PFSK-1 (cell line): ENCODE measurements at regions not wholly inside any gene's neighbourhood (a gene's known extent, or its start where the extent isn't known, plus 50 kb on each side); places are given as distances from the start of the nearest gene placed in this dataset.

Source experiments
- FOXP2 ChIP-seq: optimal IDR thresholded peaks from 2 replicates; pipeline ENCODE3; 2011; ENCODE audit warnings: borderline replicate concordance, control low read depth, inconsistent platforms; ENCODE audit not compliant: insufficient read depth; ENCODE audit errors: extremely low read length, extremely low read depth
- POLR2AphosphoS5 ChIP-seq: IDR thresholded peaks from 2 replicates; pipeline ENCODE4 v1.6.1; 2012; ENCODE audit warnings: low read depth, mild to moderate bottlenecking, control low read depth, low read length, moderate library complexity
- SIN3A ChIP-seq: IDR thresholded peaks from 2 replicates; pipeline ENCODE4 v1.6.1; 2012; ENCODE audit warnings: mild to moderate bottlenecking, low read length, moderate library complexity, borderline replicate concordance; ENCODE audit not compliant: insufficient read depth
- TAF1 ChIP-seq: IDR thresholded peaks from 2 replicates; pipeline ENCODE4 v1.6.1; 2012; ENCODE audit warnings: low read length, control low read depth, borderline replicate concordance; ENCODE audit not compliant: insufficient read depth
- TF ChIP-seq, protein P1 (sequence below), 2 experiments: IDR thresholded peaks; 2 replicates each; pipeline versions ENCODE4 v1.6.1 to v1.8.0; 2011 to 2012; ENCODE audit warnings: low read depth in 2 of 2, low read length in 2 of 2, control low read depth in 1 of 2, inconsistent platforms in 1 of 2, mild to moderate bottlenecking in 1 of 2, moderate library complexity in 1 of 2; ENCODE audit not compliant: insufficient read depth in 1 of 2

DNA sequence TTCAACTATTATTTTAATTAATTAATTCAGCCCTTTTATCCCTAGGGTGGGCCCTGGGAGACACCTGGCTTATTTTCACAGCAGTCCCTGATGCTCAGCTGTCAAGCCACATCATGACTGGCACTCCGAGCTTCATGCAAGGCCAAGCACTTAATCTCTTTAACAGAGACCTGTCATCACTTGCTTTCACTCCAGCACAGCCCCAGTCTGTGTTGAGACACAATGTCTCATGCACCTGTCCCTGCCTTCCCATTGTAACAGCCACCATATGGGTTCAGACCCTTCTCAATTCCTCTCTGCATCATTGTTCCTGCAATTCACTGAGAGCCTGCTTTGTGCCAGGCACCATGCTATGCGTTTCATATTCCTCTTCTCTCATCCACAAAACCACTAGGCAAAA lies 222.2 kb upstream of the TENM4 start:
- no peak for TF ChIP-seq FOXP2
- no peak for TF ChIP-seq POLR2AphosphoS5
- TF ChIP-seq, protein P1, sequence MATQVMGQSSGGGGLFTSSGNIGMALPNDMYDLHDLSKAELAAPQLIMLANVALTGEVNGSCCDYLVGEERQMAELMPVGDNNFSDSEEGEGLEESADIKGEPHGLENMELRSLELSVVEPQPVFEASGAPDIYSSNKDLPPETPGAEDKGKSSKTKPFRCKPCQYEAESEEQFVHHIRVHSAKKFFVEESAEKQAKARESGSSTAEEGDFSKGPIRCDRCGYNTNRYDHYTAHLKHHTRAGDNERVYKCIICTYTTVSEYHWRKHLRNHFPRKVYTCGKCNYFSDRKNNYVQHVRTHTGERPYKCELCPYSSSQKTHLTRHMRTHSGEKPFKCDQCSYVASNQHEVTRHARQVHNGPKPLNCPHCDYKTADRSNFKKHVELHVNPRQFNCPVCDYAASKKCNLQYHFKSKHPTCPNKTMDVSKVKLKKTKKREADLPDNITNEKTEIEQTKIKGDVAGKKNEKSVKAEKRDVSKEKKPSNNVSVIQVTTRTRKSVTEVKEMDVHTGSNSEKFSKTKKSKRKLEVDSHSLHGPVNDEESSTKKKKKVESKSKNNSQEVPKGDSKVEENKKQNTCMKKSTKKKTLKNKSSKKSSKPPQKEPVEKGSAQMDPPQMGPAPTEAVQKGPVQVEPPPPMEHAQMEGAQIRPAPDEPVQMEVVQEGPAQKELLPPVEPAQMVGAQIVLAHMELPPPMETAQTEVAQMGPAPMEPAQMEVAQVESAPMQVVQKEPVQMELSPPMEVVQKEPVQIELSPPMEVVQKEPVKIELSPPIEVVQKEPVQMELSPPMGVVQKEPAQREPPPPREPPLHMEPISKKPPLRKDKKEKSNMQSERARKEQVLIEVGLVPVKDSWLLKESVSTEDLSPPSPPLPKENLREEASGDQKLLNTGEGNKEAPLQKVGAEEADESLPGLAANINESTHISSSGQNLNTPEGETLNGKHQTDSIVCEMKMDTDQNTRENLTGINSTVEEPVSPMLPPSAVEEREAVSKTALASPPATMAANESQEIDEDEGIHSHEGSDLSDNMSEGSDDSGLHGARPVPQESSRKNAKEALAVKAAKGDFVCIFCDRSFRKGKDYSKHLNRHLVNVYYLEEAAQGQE (IDR thresholded peaks at IDR 0.05; ENCODE audit: insufficient read depth in 1 of 2, low read depth in 2 of 2, low read length in 2 of 2) = no peak
- no peak for TF ChIP-seq TAF1
- TF ChIP-seq SIN3A = no peak

DNA sequence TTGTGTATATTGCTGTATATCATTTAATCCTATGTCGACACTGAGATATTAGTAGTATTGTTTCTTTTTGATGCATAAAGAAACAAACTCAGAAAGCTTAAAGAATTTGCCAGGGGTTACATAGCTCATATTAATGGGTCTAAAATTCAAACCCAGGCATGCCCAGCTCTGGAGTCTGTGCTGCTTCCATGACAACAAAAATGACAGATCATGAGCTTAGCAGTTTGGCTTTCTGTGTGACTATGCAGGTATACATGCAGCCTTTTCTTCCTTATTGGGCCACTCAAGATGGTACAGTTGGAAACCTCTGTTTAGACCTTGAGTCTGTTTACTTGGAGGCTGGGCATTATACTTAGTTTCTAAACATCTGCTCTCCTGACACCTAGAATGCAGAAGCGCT lies 220.5 kb upstream of the TENM4 start:
- TF ChIP-seq SIN3A (no peak), FOXP2 (no peak), POLR2AphosphoS5 (no peak), TAF1 (no peak)
- TF ChIP-seq, protein P1 (IDR thresholded peaks at IDR 0.05; ENCODE audit: insufficient read depth in 1 of 2, low read depth in 2 of 2, low read length in 2 of 2) = no peak

DNA sequence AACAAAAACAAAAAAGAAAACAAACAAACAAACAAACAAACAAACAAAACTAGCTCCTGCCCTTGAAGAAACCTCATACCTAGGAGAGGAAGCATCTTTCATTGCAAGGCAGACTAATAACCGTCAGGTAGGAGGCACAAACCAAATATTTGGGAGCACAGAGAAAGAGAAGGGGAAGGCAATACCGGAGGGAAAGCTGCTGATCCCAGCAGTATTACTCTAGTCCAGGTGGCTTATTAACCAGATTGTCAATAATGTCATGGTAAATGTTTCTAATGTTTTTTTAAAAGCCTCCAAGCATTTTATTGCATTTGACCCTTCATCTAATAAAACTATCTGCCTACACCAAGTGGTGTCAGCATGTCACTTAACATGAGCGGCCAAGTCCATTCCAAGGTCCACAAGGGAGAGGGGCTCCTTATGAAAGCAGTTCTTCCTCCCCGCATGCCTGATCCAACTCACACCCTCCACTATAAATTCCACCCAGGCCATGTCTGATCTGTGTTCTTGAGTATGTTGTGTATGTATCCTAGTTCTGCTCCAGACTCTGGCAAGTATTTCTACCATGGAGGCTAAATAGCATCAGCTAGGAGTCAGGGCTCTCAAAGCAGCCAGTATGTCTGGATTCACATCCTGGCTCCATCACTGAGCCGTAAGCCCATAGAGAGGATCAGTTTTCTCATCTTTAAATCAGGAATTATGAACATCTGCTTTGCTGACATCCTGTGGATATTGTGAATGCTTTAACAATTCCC lies 208.1 kb upstream of the TENM4 start:
- TF ChIP-seq POLR2AphosphoS5 (no peak), SIN3A (no peak), FOXP2 (no peak), TAF1 (no peak)
- TF ChIP-seq, protein P1 (IDR thresholded peaks at IDR 0.05; ENCODE audit: insufficient read depth in 1 of 2, low read depth in 2 of 2, low read length in 2 of 2) = no peak

DNA sequence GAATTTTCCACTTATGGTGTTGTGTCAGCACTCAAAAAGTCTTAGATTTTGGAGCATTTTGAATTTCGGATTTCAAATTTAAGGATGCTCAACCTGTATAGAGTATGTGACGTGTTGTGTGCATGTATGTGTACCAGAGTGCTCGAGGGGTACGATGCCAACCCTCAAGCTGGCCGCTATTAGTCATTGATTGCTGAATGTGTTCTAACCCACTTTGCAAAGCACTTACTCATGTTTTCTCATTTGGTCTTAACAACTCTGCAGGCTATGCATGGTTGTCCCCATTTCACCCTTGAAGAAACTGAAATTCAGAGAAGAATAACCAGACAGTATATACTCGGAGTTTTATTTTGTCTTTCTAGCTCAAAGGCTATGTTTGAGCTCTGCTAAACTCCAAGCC lies 196.4 kb upstream of the TENM4 start:
- TF ChIP-seq TAF1 (no peak), FOXP2 (no peak), SIN3A (no peak), POLR2AphosphoS5 (no peak)
- TF ChIP-seq, protein P1 (IDR thresholded peaks at IDR 0.05; ENCODE audit: insufficient read depth in 1 of 2, low read depth in 2 of 2, low read length in 2 of 2) = no peak

DNA sequence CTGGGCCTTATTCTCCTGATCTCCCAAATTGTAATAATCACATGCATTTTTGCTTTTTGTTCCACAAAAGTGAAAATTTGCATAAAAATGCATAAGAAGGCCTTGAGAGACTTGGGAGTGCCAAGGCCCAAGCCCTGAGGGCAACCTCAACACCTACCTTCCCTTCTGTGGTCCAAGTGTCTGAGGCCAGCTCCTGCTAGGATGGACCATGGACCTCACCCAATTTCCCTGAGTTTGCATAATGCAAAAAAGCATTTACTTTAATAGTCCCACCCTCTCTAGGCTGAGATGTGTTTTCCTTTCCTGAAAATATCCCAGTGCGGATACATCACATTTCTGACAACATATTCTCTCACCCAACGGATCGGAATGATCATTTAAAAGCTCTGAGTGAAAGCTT lies 194.1 kb upstream of the TENM4 start:
- TF ChIP-seq FOXP2 = no peak
